ENCODE measurements at regions not wholly inside any gene's neighbourhood (a gene's known extent, or its start where the extent isn't known, plus 50 kb on each side); places are given as distances from the start of the nearest gene placed in this dataset.

- no peak for TF ChIP-seq EZH2 (IDR thresholded peaks at IDR 0.05; ENCODE audit: borderline replicate concordance, low read length)
- TF ChIP-seq, protein P1, sequence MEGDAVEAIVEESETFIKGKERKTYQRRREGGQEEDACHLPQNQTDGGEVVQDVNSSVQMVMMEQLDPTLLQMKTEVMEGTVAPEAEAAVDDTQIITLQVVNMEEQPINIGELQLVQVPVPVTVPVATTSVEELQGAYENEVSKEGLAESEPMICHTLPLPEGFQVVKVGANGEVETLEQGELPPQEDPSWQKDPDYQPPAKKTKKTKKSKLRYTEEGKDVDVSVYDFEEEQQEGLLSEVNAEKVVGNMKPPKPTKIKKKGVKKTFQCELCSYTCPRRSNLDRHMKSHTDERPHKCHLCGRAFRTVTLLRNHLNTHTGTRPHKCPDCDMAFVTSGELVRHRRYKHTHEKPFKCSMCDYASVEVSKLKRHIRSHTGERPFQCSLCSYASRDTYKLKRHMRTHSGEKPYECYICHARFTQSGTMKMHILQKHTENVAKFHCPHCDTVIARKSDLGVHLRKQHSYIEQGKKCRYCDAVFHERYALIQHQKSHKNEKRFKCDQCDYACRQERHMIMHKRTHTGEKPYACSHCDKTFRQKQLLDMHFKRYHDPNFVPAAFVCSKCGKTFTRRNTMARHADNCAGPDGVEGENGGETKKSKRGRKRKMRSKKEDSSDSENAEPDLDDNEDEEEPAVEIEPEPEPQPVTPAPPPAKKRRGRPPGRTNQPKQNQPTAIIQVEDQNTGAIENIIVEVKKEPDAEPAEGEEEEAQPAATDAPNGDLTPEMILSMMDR (conservative IDR thresholded peaks at IDR 0.05 in 1 of 2, IDR thresholded peaks at IDR 0.05 in 1 of 2; ENCODE audit: extremely low read depth in 1 of 2, insufficient read depth in 1 of 2, low read depth in 1 of 2, low read length in 2 of 2), result no peak
Observed at GRCh38 chr6:11909696-11910132, 102.4 kb upstream of the HIVEP1 start.

Measured in mammary epithelial cell (primary cell).